WERI-Rb-1 (cell line): ENCODE measurements at regions not wholly inside any gene's neighbourhood (a gene's known extent, or its start where the extent isn't known, plus 50 kb on each side); places are given as distances from the start of the nearest gene placed in this dataset.

Source experiments
- DNase-seq: peaks from one replicate; pipeline ENCODE4 v3.0.0-alpha.2; 2020
- H3K27ac ChIP-seq: fragments of 250-450 bp; sonication (Bioruptor Pico); 2 replicates; pipeline ENCODE4 v1.5.1; 2020; ENCODE audit warnings: mild to moderate bottlenecking, moderate library complexity
- H3K27me3 ChIP-seq: fragments of 250-450 bp; sonication (Bioruptor Pico); 2 replicates; pipeline ENCODE4 v1.5.1; 2021; ENCODE audit warnings: mild to moderate bottlenecking, low read depth, moderate library complexity; ENCODE audit not compliant: insufficient read depth, severe bottlenecking
- H3K36me3 ChIP-seq: fragments of 250-450 bp; sonication (Bioruptor Pico); 2 replicates; pipeline ENCODE4 v1.5.1; 2020; ENCODE audit warnings: mild to moderate bottlenecking, moderate library complexity
- H3K4me3 ChIP-seq: 2 replicates; pipeline ENCODE4 v1.5.1; 2011; ENCODE audit warnings: low read depth, mild to moderate bottlenecking, control low read depth, low read length
- H3K9me3 ChIP-seq: fragments of 250-450 bp; sonication (Bioruptor Pico); 2 replicates; pipeline ENCODE4 v1.5.1; 2021; ENCODE audit warnings: mild to moderate bottlenecking, moderate library complexity; ENCODE audit not compliant: severe bottlenecking
- TF ChIP-seq, protein P1 (sequence below): IDR thresholded peaks from 2 replicates; pipeline ENCODE4 v1.5.1; 2011; ENCODE audit warnings: low read depth, mild to moderate bottlenecking, control low read depth, inconsistent platforms, low read length

DNA sequence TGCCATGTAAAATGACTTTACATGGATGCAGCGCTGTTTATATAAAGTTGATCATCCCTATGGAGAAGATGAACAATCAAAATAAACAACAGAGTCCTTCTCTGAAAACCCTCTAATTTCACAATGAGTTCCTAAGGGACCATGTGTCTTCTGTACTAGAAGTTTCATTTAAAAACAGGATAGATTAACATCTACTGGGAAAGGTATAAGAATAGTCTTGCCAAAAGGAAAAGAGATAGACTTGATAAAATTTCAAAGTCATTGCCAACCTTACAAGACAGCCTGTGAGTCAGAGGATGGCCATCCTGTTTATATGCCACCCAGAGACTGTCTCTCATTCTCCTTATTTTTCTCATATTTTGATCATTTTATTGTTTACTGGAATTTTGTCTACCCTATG, 367.1 kb upstream of the PDE4D start:
- H3K36me3 ChIP-seq, result no peaks in the 10 kb centered on the region
- no peak overlapping the region for H3K27ac ChIP-seq
- no peaks in the 10 kb centered on the region for H3K27me3 ChIP-seq
- no peak overlapping the region for H3K4me3 ChIP-seq
- DNase-seq, result no peak
- H3K9me3 ChIP-seq, result peaks cover 2% of the 10 kb centered on the region
- TF ChIP-seq, protein P1, sequence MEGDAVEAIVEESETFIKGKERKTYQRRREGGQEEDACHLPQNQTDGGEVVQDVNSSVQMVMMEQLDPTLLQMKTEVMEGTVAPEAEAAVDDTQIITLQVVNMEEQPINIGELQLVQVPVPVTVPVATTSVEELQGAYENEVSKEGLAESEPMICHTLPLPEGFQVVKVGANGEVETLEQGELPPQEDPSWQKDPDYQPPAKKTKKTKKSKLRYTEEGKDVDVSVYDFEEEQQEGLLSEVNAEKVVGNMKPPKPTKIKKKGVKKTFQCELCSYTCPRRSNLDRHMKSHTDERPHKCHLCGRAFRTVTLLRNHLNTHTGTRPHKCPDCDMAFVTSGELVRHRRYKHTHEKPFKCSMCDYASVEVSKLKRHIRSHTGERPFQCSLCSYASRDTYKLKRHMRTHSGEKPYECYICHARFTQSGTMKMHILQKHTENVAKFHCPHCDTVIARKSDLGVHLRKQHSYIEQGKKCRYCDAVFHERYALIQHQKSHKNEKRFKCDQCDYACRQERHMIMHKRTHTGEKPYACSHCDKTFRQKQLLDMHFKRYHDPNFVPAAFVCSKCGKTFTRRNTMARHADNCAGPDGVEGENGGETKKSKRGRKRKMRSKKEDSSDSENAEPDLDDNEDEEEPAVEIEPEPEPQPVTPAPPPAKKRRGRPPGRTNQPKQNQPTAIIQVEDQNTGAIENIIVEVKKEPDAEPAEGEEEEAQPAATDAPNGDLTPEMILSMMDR, result no peak

DNA sequence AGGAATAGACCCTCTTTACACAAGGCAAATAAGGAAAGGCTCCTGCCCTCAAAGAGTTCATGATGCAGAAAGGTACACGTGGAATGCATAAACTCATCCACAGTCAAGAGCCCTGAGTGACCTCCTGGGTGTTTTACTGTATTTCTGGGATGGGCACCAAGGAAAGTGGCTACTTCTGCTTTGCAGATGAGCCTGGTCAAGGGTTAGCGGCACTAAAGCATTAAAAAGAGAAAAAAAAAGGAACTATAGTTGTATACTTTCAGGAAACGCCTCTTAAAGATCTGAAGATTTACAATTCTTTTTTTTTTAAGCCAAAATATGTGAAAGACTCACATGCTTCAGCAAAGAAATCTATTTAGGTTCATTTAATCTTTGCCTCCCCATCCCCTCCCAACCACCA, 366.2 kb upstream of the PDE4D start:
- H3K27me3 ChIP-seq, result no peaks in the 10 kb centered on the region
- H3K9me3 ChIP-seq, result peaks cover 2% of the 10 kb centered on the region
- no peak overlapping the region for H3K27ac ChIP-seq
- TF ChIP-seq, protein P1, result no peak
- H3K4me3 ChIP-seq, result no peak overlapping the region
- no peaks in the 10 kb centered on the region for H3K36me3 ChIP-seq
- DNase-seq, result no peak

- H3K27ac ChIP-seq, result no peak overlapping the region
- TF ChIP-seq, protein P1, result no peak
Observed at GRCh38 chr5:60257596-60258271, 364.2 kb upstream of the PDE4D start.

DNA sequence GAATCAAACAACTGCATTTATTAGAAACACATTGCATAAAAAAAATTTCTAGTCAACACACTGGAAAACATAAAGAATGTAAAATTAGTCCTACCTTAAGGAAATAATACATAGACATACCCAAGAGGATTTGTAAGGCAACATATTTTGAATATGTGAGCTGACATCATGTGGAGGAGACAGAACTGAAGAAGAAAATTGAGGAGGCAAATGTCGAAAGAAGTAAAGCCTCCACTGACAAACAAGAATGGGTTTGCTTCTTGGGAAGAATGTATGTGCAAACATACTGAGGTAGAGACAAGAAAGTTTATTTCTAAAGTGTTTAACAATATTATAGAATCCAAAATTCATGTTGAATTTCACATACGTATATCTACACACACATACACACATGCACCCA, 363.0 kb upstream of the PDE4D start:
- Histone ChIP-seq H3K4me3 (no peak overlapping the region), H3K27ac (no peak overlapping the region), H3K9me3 (no peaks in the 10 kb centered on the region), H3K27me3 (no peaks in the 10 kb centered on the region), H3K36me3 (no peaks in the 10 kb centered on the region)
- DNase-seq, result no peak
- TF ChIP-seq, protein P1, result no peak

More at GRCh38 chr5:60257596-60258271, 364.2 kb upstream of the PDE4D start:
- H3K27me3 ChIP-seq, result no peaks in the 10 kb centered on the region
- no peak for DNase-seq
- no peaks in the 10 kb centered on the region for H3K36me3 ChIP-seq
- no peak overlapping the region for H3K4me3 ChIP-seq
- no peaks in the 10 kb centered on the region for H3K9me3 ChIP-seq

- Histone ChIP-seq H3K36me3 (no peaks in the 10 kb centered on the region), H3K9me3 (no peaks in the 10 kb centered on the region), H3K27ac (no peak overlapping the region), H3K27me3 (no peaks in the 10 kb centered on the region), H3K4me3 (no peak overlapping the region)
- DNase-seq, result no peak
- TF ChIP-seq, protein P1, result no peak
Observed at GRCh38 chr5:60248901-60249300, 355.4 kb upstream of the PDE4D start.

- TF ChIP-seq, protein P1, result no peak
- H3K9me3 ChIP-seq, result no peaks in the 10 kb centered on the region
- DNase-seq, result no peak
- H3K27ac ChIP-seq, result no peak overlapping the region
- no peaks in the 10 kb centered on the region for H3K36me3 ChIP-seq
- H3K4me3 ChIP-seq, result no peak overlapping the region
- no peaks in the 10 kb centered on the region for H3K27me3 ChIP-seq
Observed at GRCh38 chr5:60243713-60244112, 350.2 kb upstream of the PDE4D start.
